ENCODE measurements at regions not wholly inside any gene's neighbourhood (a gene's known extent, or its start where the extent isn't known, plus 50 kb on each side); places are given as distances from the start of the nearest gene placed in this dataset.

- no CpG with 5 or more reads among the region's 7 CpGs for WGBS, 2 experiments (ENCODE audit: extremely low coverage in 2 of 2, insufficient read length in 1 of 2)
- BruUV-seq (replicated peaks): no TSS peak
Observed at GRCh38 chr13:106336668-106337067, 198.8 kb downstream of the EFNB2 start.

More at GRCh38 chr13:106336668-106337067, 198.8 kb downstream of the EFNB2 start:
- Histone ChIP-seq H2AFZ (replicated peaks; ENCODE audit: low read length, poor library complexity) (no peak overlapping the region), H3K18ac (ENCODE audit: low read depth, low read length) (no peak overlapping the region), H3K27ac (ENCODE audit: insufficient read depth, low read length) (no peak overlapping the region), H3K9ac (ENCODE audit: low read depth, low read length) (no peak overlapping the region), H4K8ac (ENCODE audit: low read depth in 2 of 2, low read length in 2 of 2) (no peak overlapping the region), H2BK20ac (ENCODE audit: low read depth, low read length) (no peak overlapping the region), H3K9me1 (ENCODE audit: insufficient read depth, low read length) (no peaks in the 10 kb centered on the region), H3K4ac (ENCODE audit: low read depth, low read length) (no peak overlapping the region), H3K4me2 (ENCODE audit: low read depth, low read length) (no peak overlapping the region), H3K79me1 (ENCODE audit: low read depth in 1 of 2, low read length in 2 of 2) (no peaks in the 10 kb centered on the region), H4K20me1 (ENCODE audit: insufficient read depth, low read length) (no peaks in the 10 kb centered on the region), H3K36me3 (ENCODE audit: control insufficient read depth, insufficient read depth, low read length) (no peaks in the 10 kb centered on the region), H4K5ac (ENCODE audit: low read depth, low read length) (no peak overlapping the region), H2AK9ac (replicated peaks; ENCODE audit: low read depth, low read length, poor library complexity) (no peak overlapping the region), H3K14ac (replicated peaks; ENCODE audit: low read depth, low read length) (no peak overlapping the region), H3K56ac (ENCODE audit: extremely low read depth, insufficient read depth, low read length) (no peak overlapping the region), H3K23ac (ENCODE audit: low read depth, low read length) (no peak overlapping the region), H3K4me1 (ENCODE audit: control insufficient read depth, insufficient read depth, low read length) (peaks cover 2% of the 10 kb centered on the region; the same call in 1 of the 2 replicates), H2AK5ac (ENCODE audit: low read depth, low read length) (no peak overlapping the region), H2BK15ac (ENCODE audit: low read depth, low read length) (no peak overlapping the region), H3K27me3 (ENCODE audit: control insufficient read depth, insufficient read depth, low read length) (no peaks in the 10 kb centered on the region), H4K91ac (ENCODE audit: insufficient read depth, low read depth, low read length) (no peak overlapping the region), H3K9me3 (ENCODE audit: control insufficient read depth, insufficient read depth, low read length) (peaks cover 5% of the 10 kb centered on the region), H2BK5ac (ENCODE audit: low read depth, low read length, poor library complexity, severe bottlenecking) (no peak overlapping the region), H2BK120ac (ENCODE audit: low read depth, low read length) (no peak overlapping the region), H3K4me3 (ENCODE audit: insufficient read depth, low read depth, low read length) (no peak overlapping the region)
- dilution Hi-C loops (cut with HindIII; ENCODE audit: low sequenced_read_pairs, unreplicated experiment): no loop called here
- POLR2A ChIA-PET (ENCODE audit: unreplicated experiment): no interaction called here
- no peak for DNase-seq
- TF ChIP-seq POLR2A (IDR thresholded peaks at IDR 0.05; ENCODE audit: low read depth, low read length) (no peak), CHD1 (IDR thresholded peaks at IDR 0.05; ENCODE audit: low read depth, low read length) (no peak)
- ATAC-seq (ENCODE audit: low read depth): no peak
- CTCF ChIA-PET: no interaction called here
- intact Hi-C loops (cut with micrococcal nuclease): no loop called here
- in situ Hi-C loops (cut with MboI; ENCODE audit: low sequenced_read_pairs): no loop called here

Measured in IMR-90 (cell line).